CD8-positive, alpha-beta memory T cell (primary cell): ENCODE measurements at regions not wholly inside any gene's neighbourhood (a gene's known extent, or its start where the extent isn't known, plus 50 kb on each side); places are given as distances from the start of the nearest gene placed in this dataset.
"Not testable (repeated sequence)": the region's sequence is repeated elsewhere in the genome, so short reads cannot be mapped to it uniquely, and the experiment has no call there.

ENCODE experiments used
- CTCF ChIA-PET: fragments of 350-600 bp; sonication (Branson Sonifier 250); formaldehyde crosslinking; loops from one replicate; lab custom pipeline; 2021; ENCODE audit warnings: antibody characterized with exemption; lab: Charles Lee
- POLR2A ChIA-PET: fragments of 350-600 bp; sonication (Branson Sonifier 250); formaldehyde crosslinking; loops from one replicate; lab custom pipeline; 2021; ENCODE audit warnings: antibody characterized with exemption; lab: Charles Lee
- DNase-seq, 5 donors: peaks; one replicate each; pipeline versions ENCODE4 v3.0.0 to v3.0.0-alpha.2; 2020 to 2022; ENCODE audit warnings: mixed read lengths in 1 of 5
- H3K27ac ChIP-seq: one replicate; pipeline ENCODE4 v1.7.0; 2013; ENCODE audit warnings: low read depth, mild to moderate bottlenecking, low read length, moderate library complexity
- H3K27me3 ChIP-seq: 2 replicates; pipeline ENCODE4 v1.7.0; 2013; ENCODE audit warnings: low read length, mild to moderate bottlenecking; ENCODE audit not compliant: insufficient read depth, poor library complexity, severe bottlenecking
- H3K36me3 ChIP-seq: 2 replicates; pipeline ENCODE4 v1.7.0; 2013; ENCODE audit warnings: mild to moderate bottlenecking, low read length, moderate library complexity; ENCODE audit not compliant: insufficient read depth
- H3K4me1 ChIP-seq: 2 replicates; pipeline ENCODE4 v1.7.0; 2013; ENCODE audit warnings: mild to moderate bottlenecking, low read length, moderate library complexity; ENCODE audit not compliant: insufficient read depth
- H3K4me3 ChIP-seq: 2 replicates; pipeline ENCODE4 v1.7.0; 2013; ENCODE audit warnings: mild to moderate bottlenecking, low read length
- H3K9me3 ChIP-seq: 2 replicates; pipeline ENCODE4 v1.7.0; 2013; ENCODE audit warnings: mild to moderate bottlenecking, low read length
- H3K27ac Mint-ChIP-seq, 8 donors: one replicate each; pipeline ENCODE4 v1.8.0; 2020 to 2021; ENCODE audit warnings: mixed read lengths in 8 of 8, mild to moderate bottlenecking in 6 of 8, inconsistent platforms in 3 of 8, moderate library complexity in 3 of 8
- H3K27me3 Mint-ChIP-seq, 2 donors: one replicate each; pipeline ENCODE4 v1.8.0; 2020 to 2021; ENCODE audit warnings: mixed read lengths in 2 of 2, mild to moderate bottlenecking in 1 of 2, moderate library complexity in 1 of 2
- H3K36me3 Mint-ChIP-seq, 3 donors: one replicate each; pipeline ENCODE4 v1.8.0; 2020 to 2021; ENCODE audit warnings: mixed read lengths in 3 of 3, inconsistent platforms in 1 of 3, mild to moderate bottlenecking in 1 of 3
- H3K4me1 Mint-ChIP-seq, 3 donors: one replicate each; pipeline ENCODE4 v1.8.0; 2020 to 2021; ENCODE audit warnings: mixed read lengths in 3 of 3, inconsistent platforms in 1 of 3, mild to moderate bottlenecking in 1 of 3
- H3K4me3 Mint-ChIP-seq, 7 donors: one replicate each; pipeline ENCODE4 v1.8.0; 2020 to 2021; ENCODE audit warnings: mixed read lengths in 7 of 7, mild to moderate bottlenecking in 6 of 7, moderate library complexity in 4 of 7, inconsistent platforms in 2 of 7
- H3K9me3 Mint-ChIP-seq, 5 donors: one replicate each; pipeline ENCODE4 v1.8.0; 2020 to 2022; ENCODE audit warnings: mixed read lengths in 5 of 5, mild to moderate bottlenecking in 3 of 5, moderate library complexity in 2 of 5, inconsistent platforms in 1 of 5

DNA sequence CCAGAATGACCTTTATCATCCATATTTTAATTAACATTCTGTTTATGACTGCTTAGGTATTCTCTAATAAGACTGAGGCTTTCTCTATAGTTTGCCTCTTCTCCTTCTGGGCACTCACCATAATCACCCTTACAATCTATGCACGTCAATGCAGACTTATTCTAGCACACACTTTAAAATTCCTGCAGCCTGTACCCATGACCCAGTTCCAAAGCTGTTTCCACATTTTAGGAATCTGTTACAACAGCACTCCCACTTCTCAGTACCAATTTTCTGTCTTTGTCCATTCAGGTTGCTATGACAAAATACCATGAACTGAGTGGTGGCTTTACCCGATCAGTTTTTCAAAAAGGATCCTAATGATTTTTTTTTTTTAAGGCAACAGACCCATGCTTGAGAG lies 103.5 kb downstream of the SOX14 start:
- H3K27ac ChIP-seq = no peak overlapping the region
- H3K9me3 Mint-ChIP-seq = peaks cover 12 to 27% (median 18%) of the 10 kb centered on the region in 5 donors
- no peak for DNase-seq
- CTCF ChIA-PET = no interaction called here
- H3K4me1 ChIP-seq = no peaks in the 10 kb centered on the region
- POLR2A ChIA-PET = no interaction called here
- H3K27me3 ChIP-seq = no peaks in the 10 kb centered on the region
- no peak overlapping the region for H3K27ac Mint-ChIP-seq
- H3K9me3 ChIP-seq = no peaks in the 10 kb centered on the region
- H3K4me3 Mint-ChIP-seq = no peak overlapping the region
- H3K27me3 Mint-ChIP-seq = peaks cover 0 to 6% of the 10 kb centered on the region in 2 donors
- no peak overlapping the region for H3K4me3 ChIP-seq
- peaks cover 0 to 1% (median 0%) of the 10 kb centered on the region in 3 donors for H3K36me3 Mint-ChIP-seq
- no peaks in the 10 kb centered on the region for H3K4me1 Mint-ChIP-seq
- no peaks in the 10 kb centered on the region for H3K36me3 ChIP-seq

DNA sequence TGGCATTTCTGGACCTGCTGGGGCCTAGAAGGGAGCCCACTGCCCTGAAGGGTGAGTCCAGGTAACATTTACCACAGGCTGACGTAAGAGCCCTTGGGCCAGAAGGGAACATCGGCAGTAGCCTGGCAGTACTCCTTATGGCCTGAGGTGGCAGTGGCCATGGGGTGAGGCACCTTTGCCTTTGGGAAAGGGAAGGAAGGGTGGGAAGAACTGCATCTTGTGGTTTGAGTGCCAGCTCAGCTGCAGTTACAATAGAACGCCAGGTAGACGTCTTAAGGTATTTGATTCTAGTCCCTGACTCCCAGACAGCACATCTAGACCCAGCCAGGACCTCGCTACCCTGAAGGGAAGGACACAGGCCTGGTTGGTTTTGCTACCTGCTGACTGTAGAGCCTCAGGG lies 104.9 kb downstream of the SOX14 start:
- no peak overlapping the region for H3K4me3 ChIP-seq
- no peaks in the 10 kb centered on the region for H3K27me3 ChIP-seq
- no peaks in the 10 kb centered on the region for H3K4me1 ChIP-seq
- H3K4me3 Mint-ChIP-seq = no peak overlapping the region
- H3K36me3 Mint-ChIP-seq = peaks cover 0 to 1% (median 0%) of the 10 kb centered on the region in 3 donors
- no peaks in the 10 kb centered on the region for H3K36me3 ChIP-seq
- no peak for DNase-seq
- H3K9me3 Mint-ChIP-seq = peaks cover 10 to 32% (median 18%) of the 10 kb centered on the region in 5 donors
- peaks cover 0 to 6% of the 10 kb centered on the region in 2 donors for H3K27me3 Mint-ChIP-seq
- ChIA-PET POLR2A (no interaction called here), CTCF (no interaction called here)
- H3K4me1 Mint-ChIP-seq = no peaks in the 10 kb centered on the region
- H3K27ac ChIP-seq = no peak overlapping the region
- no peaks in the 10 kb centered on the region for H3K9me3 ChIP-seq
- H3K27ac Mint-ChIP-seq = no peak overlapping the region

DNA sequence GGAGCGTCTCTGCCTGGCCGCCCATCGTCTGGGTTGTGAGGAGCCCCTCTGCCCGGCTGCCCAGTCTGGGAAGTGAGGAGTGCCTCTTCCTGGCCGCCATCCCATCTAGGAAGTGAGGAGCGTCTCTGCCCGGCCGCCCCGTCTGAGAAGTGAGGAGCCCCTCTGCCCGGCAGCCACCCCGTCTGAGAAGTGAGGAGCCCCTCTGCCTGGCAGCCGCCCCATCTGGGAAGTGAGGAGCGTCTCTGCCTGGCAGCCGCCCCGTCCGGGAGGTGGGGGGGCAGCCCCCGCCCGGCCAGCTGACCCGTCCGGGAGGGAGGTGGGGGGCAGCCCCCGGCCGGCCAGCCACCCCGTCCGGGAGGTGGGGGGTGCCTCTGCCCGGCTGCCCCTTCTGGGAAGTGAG lies 108.5 kb downstream of the SOX14 start:
- H3K4me3 Mint-ChIP-seq = not testable (repeated sequence)

DNA sequence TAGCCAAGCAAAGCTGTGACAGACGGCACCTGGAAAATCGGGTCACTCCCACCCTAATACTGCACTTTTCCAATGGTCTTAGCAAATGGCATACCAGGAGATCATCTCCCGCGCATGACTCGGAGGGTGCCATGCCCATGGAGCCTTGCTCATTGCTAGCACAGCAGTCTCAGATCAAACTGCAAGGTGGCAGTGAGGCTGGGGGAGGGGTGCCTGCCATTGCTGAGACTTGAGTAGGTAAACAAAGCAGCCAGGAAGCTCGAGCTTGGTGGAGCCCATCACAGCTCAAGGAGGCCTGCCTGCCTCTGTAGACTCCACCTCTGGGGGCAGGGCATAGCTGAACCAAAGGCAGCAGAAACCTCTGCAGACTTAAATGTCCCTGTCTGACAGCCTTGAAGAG lies 113.1 kb upstream of the CLDN18 start:
- H3K27me3 ChIP-seq, H3K4me1 Mint-ChIP-seq, H3K27ac Mint-ChIP-seq, H3K4me1 ChIP-seq, H3K4me3 ChIP-seq, H3K27ac ChIP-seq, DNase-seq, H3K9me3 ChIP-seq, H3K36me3 ChIP-seq, CTCF ChIA-PET, H3K4me3 Mint-ChIP-seq, POLR2A ChIA-PET, H3K36me3 Mint-ChIP-seq: not testable (repeated sequence)
- H3K9me3 Mint-ChIP-seq = peaks cover under 1 to 16% (median 8%) of the 10 kb centered on the region in 5 donors
- H3K27me3 Mint-ChIP-seq = peaks cover 2 to 12% of the 10 kb centered on the region in 2 donors

More for the DNA sequence above, 108.5 kb downstream of the SOX14 start:
- H3K27me3 ChIP-seq, H3K27ac ChIP-seq, DNase-seq, H3K27me3 Mint-ChIP-seq, H3K9me3 ChIP-seq, H3K36me3 ChIP-seq, CTCF ChIA-PET, H3K36me3 Mint-ChIP-seq, H3K4me3 ChIP-seq, H3K4me1 ChIP-seq, H3K27ac Mint-ChIP-seq, POLR2A ChIA-PET, H3K4me1 Mint-ChIP-seq: not testable (repeated sequence)
- peaks cover 13 to 34% (median 24%) of the 10 kb centered on the region in 5 donors for H3K9me3 Mint-ChIP-seq

DNA sequence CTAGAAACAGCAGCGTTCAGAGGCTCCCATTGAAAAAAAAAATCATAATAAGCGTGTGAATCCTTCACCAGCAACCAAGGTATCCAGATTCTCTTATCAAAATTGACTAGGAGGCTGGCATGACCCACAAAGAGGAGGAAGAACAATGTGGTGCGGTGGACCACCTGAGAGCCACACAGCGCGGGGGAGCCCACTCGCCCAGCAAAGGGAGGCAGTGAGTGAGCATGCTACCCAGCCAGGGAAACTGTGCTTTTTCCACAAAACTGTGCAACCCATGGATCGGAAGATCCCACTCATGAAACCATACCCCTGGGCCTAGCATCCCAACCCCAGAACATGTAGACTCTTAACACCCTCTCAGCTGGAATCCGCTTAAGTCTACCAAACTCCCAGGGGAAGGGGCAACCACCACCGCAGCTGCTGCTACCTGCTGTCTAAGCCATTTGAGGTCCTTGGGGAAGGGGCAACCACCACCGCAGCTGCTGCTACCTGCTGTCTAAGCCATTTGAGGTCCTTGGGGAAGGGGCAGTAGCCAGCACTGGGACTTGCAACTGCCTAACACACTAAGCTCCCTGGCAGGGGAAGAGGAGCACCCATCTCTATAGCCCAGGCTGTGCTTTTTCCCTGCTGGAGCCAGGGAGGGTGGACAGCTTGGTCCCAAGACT lies 102.8 kb upstream of the CLDN18 start:
- Histone ChIP-seq H3K36me3 (no peaks in the 10 kb centered on the region), H3K27ac (no peak overlapping the region), H3K27me3 (no peaks in the 10 kb centered on the region), H3K9me3 (no peaks in the 10 kb centered on the region), H3K4me1 (no peaks in the 10 kb centered on the region), H3K4me3 (no peak overlapping the region)
- H3K27ac Mint-ChIP-seq = no peak overlapping the region
- peaks cover 0 to 6% of the 10 kb centered on the region in 2 donors for H3K27me3 Mint-ChIP-seq
- peaks cover 0 to 12% (median 5%) of the 10 kb centered on the region in 5 donors for H3K9me3 Mint-ChIP-seq
- DNase-seq = no peak
- H3K4me1 Mint-ChIP-seq = no peaks in the 10 kb centered on the region
- H3K4me3 Mint-ChIP-seq = no peak overlapping the region
- ChIA-PET CTCF (no interaction called here), POLR2A (no interaction called here)
- H3K36me3 Mint-ChIP-seq = no peaks in the 10 kb centered on the region

DNA sequence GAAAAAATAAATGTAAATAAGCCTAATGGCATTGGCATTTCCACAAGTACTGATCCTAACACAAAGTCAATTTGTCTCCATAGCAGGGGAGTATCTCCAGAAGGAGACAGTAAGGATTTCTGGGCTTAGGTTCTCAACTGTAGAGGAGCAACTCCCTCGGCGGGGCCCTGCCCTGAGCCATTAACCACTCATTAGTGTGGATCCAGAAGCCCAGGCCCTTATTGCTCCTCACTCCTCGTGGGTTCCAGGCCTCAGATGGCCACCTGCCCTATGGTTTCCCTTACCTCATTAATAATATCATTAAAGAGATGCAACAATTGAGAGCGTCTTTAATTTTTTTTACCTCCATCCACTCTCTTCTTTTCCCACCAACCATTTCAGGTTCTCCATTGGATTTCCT lies 85.3 kb upstream of the CLDN18 start:
- CTCF ChIA-PET = no interaction called here
- Histone ChIP-seq H3K27me3 (no peaks in the 10 kb centered on the region), H3K9me3 (no peaks in the 10 kb centered on the region), H3K36me3 (no peaks in the 10 kb centered on the region), H3K27ac (no peak overlapping the region), H3K4me3 (no peak overlapping the region), H3K4me1 (no peaks in the 10 kb centered on the region)
- POLR2A ChIA-PET = no interaction called here
- Mint-ChIP-seq H3K9me3 (no peaks in the 10 kb centered on the region), H3K4me3 (no peak overlapping the region), H3K27me3 (peaks cover 1 to 12% of the 10 kb centered on the region in 2 donors), H3K4me1 (no peaks in the 10 kb centered on the region), H3K27ac (no peak overlapping the region), H3K36me3 (no peaks in the 10 kb centered on the region)
- no peak for DNase-seq

DNA sequence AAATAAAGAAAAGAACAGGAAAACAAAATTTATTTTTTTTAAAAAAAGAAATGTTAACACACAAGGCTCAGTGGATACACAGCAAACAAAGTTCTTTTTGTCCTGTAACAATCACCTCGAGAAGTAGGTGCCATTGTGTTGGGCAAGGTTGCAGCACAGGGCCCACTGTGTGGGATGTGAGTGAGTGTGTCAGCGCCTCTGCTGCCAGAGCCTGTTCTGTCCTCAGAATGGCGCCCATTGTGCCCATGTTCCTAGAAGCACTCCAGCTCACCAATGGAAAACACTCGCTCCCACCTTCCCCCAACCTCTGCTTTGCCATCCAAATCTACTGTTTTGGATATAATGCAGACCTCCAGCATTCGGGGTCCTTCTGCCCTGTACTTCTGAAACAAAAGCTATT lies 84.9 kb upstream of the CLDN18 start:
- Histone ChIP-seq H3K27me3 (no peaks in the 10 kb centered on the region), H3K4me3 (no peak overlapping the region), H3K4me1 (no peaks in the 10 kb centered on the region), H3K9me3 (no peaks in the 10 kb centered on the region), H3K36me3 (no peaks in the 10 kb centered on the region), H3K27ac (no peak overlapping the region)
- POLR2A ChIA-PET = no interaction called here
- Mint-ChIP-seq H3K27me3 (peaks cover 1 to 7% of the 10 kb centered on the region in 2 donors), H3K36me3 (no peaks in the 10 kb centered on the region), H3K4me3 (no peak overlapping the region), H3K27ac (no peak overlapping the region), H3K4me1 (no peaks in the 10 kb centered on the region), H3K9me3 (no peaks in the 10 kb centered on the region)
- CTCF ChIA-PET = no interaction called here
- DNase-seq = no peak

DNA sequence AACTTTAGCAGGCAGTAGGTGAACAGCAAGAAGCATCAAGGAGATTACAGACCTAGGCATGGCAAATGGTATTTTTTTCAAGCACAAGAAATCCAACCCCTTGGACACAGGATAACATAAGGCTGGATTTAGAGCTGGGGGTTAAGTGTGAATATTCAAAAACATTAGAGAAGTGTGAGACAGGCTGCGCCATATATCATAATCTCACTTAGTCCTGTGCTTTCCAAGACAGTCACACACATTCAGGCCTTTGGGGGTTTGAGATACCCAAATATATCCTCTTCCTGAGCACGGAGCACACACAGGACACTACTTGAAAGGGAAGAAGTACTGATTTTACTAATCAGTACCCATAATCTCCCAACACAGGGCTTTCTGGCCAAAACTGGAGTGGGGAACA lies 83.0 kb upstream of the CLDN18 start:
- H3K4me1 Mint-ChIP-seq = no peaks in the 10 kb centered on the region
- H3K9me3 ChIP-seq = no peaks in the 10 kb centered on the region
- H3K27me3 Mint-ChIP-seq = peaks cover 3% of the 10 kb centered on the region in 2 donors
- no peaks in the 10 kb centered on the region for H3K27me3 ChIP-seq
- H3K27ac Mint-ChIP-seq = no peak overlapping the region
- H3K27ac ChIP-seq = no peak overlapping the region
- ChIA-PET POLR2A (no interaction called here), CTCF (no interaction called here)
- DNase-seq = no peak
- H3K4me3 Mint-ChIP-seq = no peak overlapping the region
- no peaks in the 10 kb centered on the region for H3K4me1 ChIP-seq
- peaks cover 0 to 2% (median 0%) of the 10 kb centered on the region in 5 donors for H3K9me3 Mint-ChIP-seq
- H3K36me3 ChIP-seq = no peaks in the 10 kb centered on the region
- H3K36me3 Mint-ChIP-seq = no peaks in the 10 kb centered on the region
- no peak overlapping the region for H3K4me3 ChIP-seq
